OCI-LY1 (cell line): ENCODE measurements at regions not wholly inside any gene's neighbourhood (a gene's known extent, or its start where the extent isn't known, plus 50 kb on each side); places are given as distances from the start of the nearest gene placed in this dataset.

Experiments used
- CTCF ChIP-seq: fragments of 200-600 bp; sonication (generic), shearing (Covaris generic); IDR thresholded peaks from 2 replicates; pipeline ENCODE4 v1.5.1; 2017; ENCODE audit warnings: mild to moderate bottlenecking, antibody characterized with exemption, low read length, moderate library complexity, mixed read lengths
- EZH2 ChIP-seq: fragments of 200-600 bp; sonication (generic), shearing (Covaris generic); IDR thresholded peaks from 2 replicates; pipeline ENCODE4 v1.8.0; 2017; ENCODE audit warnings: borderline replicate concordance, mixed run types, mild to moderate bottlenecking, antibody characterized with exemption, low read length, moderate library complexity, mixed read lengths

GRCh38 chr4:129282293-129282692 lies 186.3 kb downstream of the C4orf33 start:
- no peak for TF ChIP-seq CTCF
- no peak for TF ChIP-seq EZH2
